MM.1S (cell line): ENCODE measurements at regions not wholly inside any gene's neighbourhood (a gene's known extent, or its start where the extent isn't known, plus 50 kb on each side); places are given as distances from the start of the nearest gene placed in this dataset.

ENCODE experiments used
- DNase-seq: peaks from one replicate; pipeline ENCODE4 v3.0.0-alpha.2; 2015
- H2AFZ ChIP-seq: fragments of 300-600 bp; sonication (generic); 2 replicates; pipeline ENCODE4 v1.6.0; 2016; ENCODE audit warnings: antibody characterized with exemption, low read length
- H3F3A ChIP-seq: fragments of 300-600 bp; sonication (generic); 2 replicates; pipeline ENCODE4 v1.6.1; 2016; ENCODE audit warnings: mild to moderate bottlenecking, antibody characterized with exemption, low read length, moderate library complexity, mixed read lengths; ENCODE audit not compliant: insufficient read depth
- H3K27ac ChIP-seq: fragments of 300-600 bp; sonication (generic); 2 replicates; pipeline ENCODE4 v1.5.1; 2016; ENCODE audit warnings: mild to moderate bottlenecking, low read length
- H3K27me3 ChIP-seq: fragments of 300-600 bp; sonication (generic); replicated peaks from 2 replicates; pipeline ENCODE4 v1.6.0; 2016; ENCODE audit warnings: low read length; ENCODE audit not compliant: insufficient read depth
- H3K36me3 ChIP-seq: fragments of 300-600 bp; sonication (generic); replicated peaks from 2 replicates; pipeline ENCODE4 v1.6.1; 2016; ENCODE audit warnings: mild to moderate bottlenecking, low read length, mixed read lengths; ENCODE audit not compliant: insufficient read depth
- H3K4me1 ChIP-seq: fragments of 300-600 bp; sonication (generic); 2 replicates; pipeline ENCODE4 v1.6.1; 2016; ENCODE audit warnings: low read length, mixed read lengths
- H3K4me2 ChIP-seq: fragments of 300-600 bp; sonication (generic); 2 replicates; pipeline ENCODE4 v1.6.0; 2016; ENCODE audit warnings: low read depth, low read length
- H3K4me3 ChIP-seq: fragments of 300-600 bp; sonication (generic); 2 replicates; pipeline ENCODE4 v1.5.1; 2016; ENCODE audit warnings: low read length, mixed read lengths
- H3K79me2 ChIP-seq: fragments of 300-600 bp; sonication (generic); 2 replicates; pipeline ENCODE4 v1.6.1; 2016; ENCODE audit warnings: mixed run types, low read length, mixed read lengths
- H3K9ac ChIP-seq: fragments of 300-600 bp; sonication (generic); 2 replicates; pipeline ENCODE4 v1.6.1; 2016; ENCODE audit warnings: low read length, mixed read lengths
- H3K9me2 ChIP-seq: fragments of 300-600 bp; sonication (generic); replicated peaks from 2 replicates; pipeline ENCODE4 v1.6.1; 2016; ENCODE audit warnings: mild to moderate bottlenecking, low read length, mixed read lengths; ENCODE audit not compliant: insufficient read depth
- H3K9me3 ChIP-seq: fragments of 300-600 bp; sonication (generic); replicated peaks from 2 replicates; pipeline ENCODE4 v1.6.1; 2016; ENCODE audit warnings: mild to moderate bottlenecking, low read length, mixed read lengths; ENCODE audit not compliant: insufficient read depth
- H4K20me1 ChIP-seq: fragments of 300-600 bp; sonication (generic); 2 replicates; pipeline ENCODE4 v1.6.1; 2016; ENCODE audit warnings: mild to moderate bottlenecking, low read length, moderate library complexity, mixed read lengths; ENCODE audit not compliant: insufficient read depth
- EZH2 ChIP-seq: fragments of 300-600 bp; sonication (generic); optimal IDR thresholded peaks from 2 replicates; pipeline ENCODE3; 2017; ENCODE audit warnings: low read depth, mild to moderate bottlenecking, antibody characterized with exemption, low read length, mixed read lengths
- EZH2phosphoT487 ChIP-seq: fragments of 300-600 bp; sonication (generic); IDR thresholded peaks from 2 replicates; pipeline ENCODE4 v1.6.1; 2018; ENCODE audit warnings: antibody characterized with exemption, low read length
- TF ChIP-seq, protein P1 (sequence below): fragments of 300-600 bp; sonication (generic); IDR thresholded peaks from 2 replicates; pipeline ENCODE4 v1.5.1; 2016; ENCODE audit warnings: antibody characterized with exemption, low read length, mixed read lengths

DNA sequence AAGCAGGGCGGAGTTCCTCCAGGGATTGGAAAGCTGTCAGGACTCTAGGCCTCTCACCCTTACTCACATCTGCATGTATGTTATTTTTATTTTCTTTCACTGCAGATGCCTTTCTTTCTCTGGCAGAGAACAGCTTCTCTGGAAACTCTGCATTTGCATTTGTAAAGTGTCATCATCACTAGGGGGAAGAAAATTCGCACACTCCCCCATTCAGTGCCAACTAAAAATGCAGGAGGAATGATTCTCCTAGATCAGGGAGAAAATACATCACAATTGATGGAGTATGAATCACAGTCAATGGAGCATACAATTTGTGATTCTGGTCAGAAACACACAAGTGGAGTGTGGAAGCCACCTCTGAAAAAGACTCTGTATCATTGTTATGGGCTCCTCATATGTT lies 351.4 kb upstream of the FTMT start:
- Histone ChIP-seq H4K20me1 (no peaks in the 10 kb centered on the region), H3K4me3 (no peak overlapping the region), H3K4me2 (no peak overlapping the region), H3K27ac (no peak overlapping the region), H3K27me3 (no peaks in the 10 kb centered on the region), H3K9ac (no peak overlapping the region), H3K36me3 (no peaks in the 10 kb centered on the region), H3K79me2 (no peaks in the 10 kb centered on the region), H3K4me1 (no peaks in the 10 kb centered on the region), H3F3A (no peaks in the 10 kb centered on the region), H3K9me3 (no peaks in the 10 kb centered on the region), H3K9me2 (no peaks in the 10 kb centered on the region), H2AFZ (no peak overlapping the region)
- no peak for DNase-seq
- TF ChIP-seq, protein P1, sequence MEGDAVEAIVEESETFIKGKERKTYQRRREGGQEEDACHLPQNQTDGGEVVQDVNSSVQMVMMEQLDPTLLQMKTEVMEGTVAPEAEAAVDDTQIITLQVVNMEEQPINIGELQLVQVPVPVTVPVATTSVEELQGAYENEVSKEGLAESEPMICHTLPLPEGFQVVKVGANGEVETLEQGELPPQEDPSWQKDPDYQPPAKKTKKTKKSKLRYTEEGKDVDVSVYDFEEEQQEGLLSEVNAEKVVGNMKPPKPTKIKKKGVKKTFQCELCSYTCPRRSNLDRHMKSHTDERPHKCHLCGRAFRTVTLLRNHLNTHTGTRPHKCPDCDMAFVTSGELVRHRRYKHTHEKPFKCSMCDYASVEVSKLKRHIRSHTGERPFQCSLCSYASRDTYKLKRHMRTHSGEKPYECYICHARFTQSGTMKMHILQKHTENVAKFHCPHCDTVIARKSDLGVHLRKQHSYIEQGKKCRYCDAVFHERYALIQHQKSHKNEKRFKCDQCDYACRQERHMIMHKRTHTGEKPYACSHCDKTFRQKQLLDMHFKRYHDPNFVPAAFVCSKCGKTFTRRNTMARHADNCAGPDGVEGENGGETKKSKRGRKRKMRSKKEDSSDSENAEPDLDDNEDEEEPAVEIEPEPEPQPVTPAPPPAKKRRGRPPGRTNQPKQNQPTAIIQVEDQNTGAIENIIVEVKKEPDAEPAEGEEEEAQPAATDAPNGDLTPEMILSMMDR, result no peak
- no peak for TF ChIP-seq EZH2phosphoT487
- no peak for TF ChIP-seq EZH2

DNA sequence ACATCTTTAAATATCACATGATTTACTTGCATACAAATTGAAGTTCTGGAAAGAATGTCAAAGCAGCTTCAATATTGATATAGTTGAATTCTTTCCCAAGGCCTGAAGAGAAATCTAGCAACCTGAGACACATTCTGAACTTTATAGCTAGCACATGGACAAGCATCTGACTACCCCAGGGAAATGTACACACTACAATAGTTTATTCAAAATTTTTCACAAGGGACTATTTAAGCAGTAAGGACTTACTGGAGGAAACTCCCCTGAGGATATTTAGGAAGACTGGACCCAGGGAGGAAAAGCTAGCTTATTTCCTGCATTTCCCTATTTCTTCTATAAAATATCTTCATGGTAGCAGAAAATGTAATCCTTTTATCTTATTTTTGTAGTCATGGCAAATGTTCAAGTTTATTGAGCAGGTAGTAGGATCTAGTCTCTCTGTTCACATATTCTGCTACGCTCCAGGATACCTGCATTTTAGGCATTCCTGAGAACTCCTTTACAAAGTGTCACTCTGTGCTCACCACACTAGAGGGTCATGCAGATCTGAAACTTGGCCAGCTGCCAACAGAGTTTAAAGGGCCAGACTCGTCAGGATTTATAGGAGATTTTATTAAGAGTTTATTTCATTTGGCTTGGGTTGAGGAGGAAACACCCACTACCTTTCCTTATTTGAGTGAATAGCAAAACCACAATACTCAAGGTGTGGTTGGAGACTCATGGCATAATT lies 348.4 kb upstream of the FTMT start:
- no peak overlapping the region for H2AFZ ChIP-seq
- no peaks in the 10 kb centered on the region for H3K9me2 ChIP-seq
- H3K9me3 ChIP-seq, result no peaks in the 10 kb centered on the region
- H3K4me1 ChIP-seq, result no peaks in the 10 kb centered on the region
- no peak overlapping the region for H3K4me3 ChIP-seq
- H3K36me3 ChIP-seq, result no peaks in the 10 kb centered on the region
- no peaks in the 10 kb centered on the region for H3K79me2 ChIP-seq
- no peak overlapping the region for H3K27ac ChIP-seq
- H3K9ac ChIP-seq, result no peak overlapping the region
- H3K4me2 ChIP-seq, result no peak overlapping the region
- no peaks in the 10 kb centered on the region for H4K20me1 ChIP-seq
- no peaks in the 10 kb centered on the region for H3K27me3 ChIP-seq
- H3F3A ChIP-seq, result no peaks in the 10 kb centered on the region
- TF ChIP-seq, protein P1, result no peak
- TF ChIP-seq EZH2phosphoT487 (no peak), EZH2 (no peak)
- DNase-seq, result peak; percentile 25

DNA sequence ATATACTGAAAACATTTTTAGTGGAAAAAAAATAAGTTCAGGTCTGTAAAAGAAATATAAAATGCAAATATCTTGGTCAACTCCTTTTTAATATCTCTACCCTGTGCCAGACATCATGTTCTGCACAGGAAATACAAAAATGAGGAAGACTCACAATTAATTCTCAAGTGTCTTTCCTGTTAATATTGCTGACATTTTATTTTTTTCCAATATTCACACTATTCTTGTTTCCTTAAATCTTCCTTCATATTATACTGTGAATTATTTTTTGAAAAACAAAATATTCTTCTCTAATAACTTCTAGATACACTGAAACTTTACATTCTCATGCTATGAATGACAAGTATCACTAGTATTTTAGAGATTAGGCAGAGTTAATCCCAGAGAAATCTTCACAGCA lies 334.7 kb upstream of the FTMT start:
- Histone ChIP-seq H3K4me1 (no peaks in the 10 kb centered on the region), H3K36me3 (no peaks in the 10 kb centered on the region), H3K4me3 (no peak overlapping the region), H3K79me2 (no peaks in the 10 kb centered on the region), H3K9ac (no peak overlapping the region), H3K27ac (no peak overlapping the region), H3K9me3 (no peaks in the 10 kb centered on the region), H2AFZ (no peak overlapping the region), H3K9me2 (no peaks in the 10 kb centered on the region), H3K27me3 (no peaks in the 10 kb centered on the region), H4K20me1 (no peaks in the 10 kb centered on the region), H3K4me2 (no peak overlapping the region), H3F3A (no peaks in the 10 kb centered on the region)
- DNase-seq, result no peak
- TF ChIP-seq, protein P1, result no peak
- TF ChIP-seq EZH2 (no peak), EZH2phosphoT487 (no peak)
